OCI-LY7 (cell line): ENCODE measurements at regions not wholly inside any gene's neighbourhood (a gene's known extent, or its start where the extent isn't known, plus 50 kb on each side); places are given as distances from the start of the nearest gene placed in this dataset.

ENCODE experiments used
- BruUV-seq: library from RNA; stranded (reverse); fragments of 400-500 nt; replicated peaks from 2 replicates; lab custom pipeline; 2021; lab: Mats Ljungman, UMichigan
- CTCF ChIA-PET: fragments of 300-600 bp; sonication (Branson Sonifier 250); formaldehyde crosslinking; loops from one replicate; lab custom pipeline; 2022; ENCODE audit warnings: antibody characterized with exemption; ENCODE audit not compliant: unreplicated experiment; lab: Charles Lee
- POLR2A ChIA-PET: fragments of 300-600 bp; sonication (Branson Sonifier 250); formaldehyde crosslinking; loops from one replicate; lab custom pipeline; 2022; ENCODE audit warnings: antibody characterized with exemption; lab: Charles Lee
- DNase-seq: peaks from one replicate; pipeline ENCODE4 v3.0.0-alpha.2; 2015; ENCODE audit warnings: low spot score
- H2AFZ ChIP-seq: fragments of 200-600 bp; sonication (generic), shearing (Covaris generic); 2 replicates; pipeline ENCODE4 v1.6.1; 2014; ENCODE audit warnings: mild to moderate bottlenecking, antibody characterized with exemption, low read length, moderate library complexity
- H3K27ac ChIP-seq: fragments of 200-600 bp; sonication (generic); 2 replicates; pipeline ENCODE4 v1.5.1; 2014; ENCODE audit warnings: mixed run types, low read depth, mild to moderate bottlenecking, moderate library complexity, low read length, inconsistent platforms; ENCODE audit not compliant: poor library complexity, severe bottlenecking
- H3K36me3 ChIP-seq: fragments of 200-600 bp; sonication (generic); 2 replicates; pipeline ENCODE4 v1.6.1; 2014; ENCODE audit warnings: mild to moderate bottlenecking, antibody characterized with exemption, low read length, moderate library complexity, mixed read lengths; ENCODE audit not compliant: insufficient read depth
- H3K4me1 ChIP-seq: fragments of 200-600 bp; sonication (generic); 2 replicates; pipeline ENCODE4 v1.5.1; 2014; ENCODE audit warnings: mild to moderate bottlenecking, low read length; ENCODE audit not compliant: insufficient read depth, poor library complexity, severe bottlenecking
- H3K4me2 ChIP-seq: fragments of 200-600 bp; sonication (generic); 2 replicates; pipeline ENCODE4 v1.6.1; 2014; ENCODE audit warnings: mild to moderate bottlenecking, low read length
- H3K4me3 ChIP-seq: fragments of 200-600 bp; sonication (generic); 2 replicates; pipeline ENCODE4 v1.5.1; 2014; ENCODE audit warnings: mild to moderate bottlenecking, low read depth, low read length; ENCODE audit not compliant: poor library complexity, severe bottlenecking
- H3K79me2 ChIP-seq: fragments of 200-600 bp; sonication (generic); 2 replicates; pipeline ENCODE4 v1.6.1; 2016; ENCODE audit warnings: low read depth, mild to moderate bottlenecking, low read length, moderate library complexity, mixed read lengths; ENCODE audit not compliant: insufficient read depth
- H3K9me2 ChIP-seq: fragments of 200-600 bp; sonication (generic); 2 replicates; pipeline ENCODE4 v1.6.1; 2016; ENCODE audit warnings: mild to moderate bottlenecking, low read length, mixed read lengths; ENCODE audit not compliant: insufficient read depth
- H3K9me3 ChIP-seq: fragments of 200-600 bp; sonication (generic); 2 replicates; pipeline ENCODE4 v1.6.1; 2014; ENCODE audit warnings: mild to moderate bottlenecking, mixed run types, low read length, mixed read lengths
- H4K20me1 ChIP-seq: fragments of 200-600 bp; sonication (generic); 2 replicates; pipeline ENCODE4 v1.6.1; 2014; ENCODE audit warnings: mild to moderate bottlenecking, antibody characterized with exemption, low read length, moderate library complexity, mixed read lengths; ENCODE audit not compliant: insufficient read depth
- EZH2phosphoT487 ChIP-seq: fragments of 200-600 bp; sonication (generic); IDR thresholded peaks from 2 replicates; pipeline ENCODE4 v1.6.1; 2018; ENCODE audit warnings: low read depth, borderline replicate concordance, mild to moderate bottlenecking, mixed run types, antibody characterized with exemption, low read length, moderate library complexity, mixed read lengths
- intact Hi-C: fragments of 100-400 bp; cut with micrococcal nuclease; formaldehyde crosslinking; loops from one replicate; pipeline ENCODE4 v1.10.0; 2022; ENCODE audit not compliant: unreplicated experiment
- TF ChIP-seq, protein P1 (sequence below): fragments of 200-600 bp; sonication (generic); conservative IDR thresholded peaks from 2 replicates; pipeline ENCODE4 v1.5.1; 2014; ENCODE audit warnings: mild to moderate bottlenecking, antibody characterized with exemption, low read length, moderate library complexity, mixed read lengths

DNA sequence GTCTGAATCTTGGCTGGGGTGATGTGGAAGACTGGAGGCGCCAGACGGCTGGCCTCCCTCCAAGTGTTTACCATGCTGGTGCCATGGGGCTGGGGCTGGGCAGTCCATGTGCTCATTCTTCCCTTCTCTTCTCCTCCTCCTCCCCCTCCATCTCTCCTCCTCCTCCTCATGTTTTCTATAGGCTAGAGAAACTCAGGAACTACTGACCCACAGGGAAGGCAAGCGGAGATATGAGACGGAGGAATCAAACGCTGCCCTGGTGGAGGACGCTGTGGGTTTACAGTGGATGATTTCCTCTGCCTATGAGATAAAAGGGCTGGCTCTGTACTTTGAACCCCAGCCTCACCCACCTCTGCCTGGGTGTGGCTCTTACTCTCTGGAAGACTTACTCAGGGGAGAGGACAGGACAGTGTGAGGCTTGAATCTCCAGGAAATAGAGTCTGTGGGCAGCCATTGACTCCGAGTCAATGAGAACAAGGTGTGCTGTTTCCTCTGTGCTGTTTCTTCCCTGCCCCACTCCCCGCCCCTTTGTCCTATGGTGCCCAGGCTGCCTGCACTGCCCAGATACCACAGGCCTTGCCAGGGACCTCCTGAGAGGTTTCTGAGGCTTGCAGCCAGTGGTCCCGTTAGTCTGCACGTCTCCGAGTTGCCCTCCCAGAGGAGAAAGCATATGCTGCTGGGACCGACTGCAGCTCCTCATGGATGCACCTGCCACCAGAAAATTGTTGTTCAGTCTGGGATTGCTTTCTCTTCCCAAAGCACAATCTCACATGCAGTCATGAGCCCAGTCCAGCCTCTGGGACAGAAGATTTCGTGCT is 132.6 kb upstream of the ARHGAP5 start:
- Histone ChIP-seq H3K79me2 (no peaks in the 10 kb centered on the region), H3K4me3 (no peak overlapping the region), H3K36me3 (no peaks in the 10 kb centered on the region), H3K9me3 (no peaks in the 10 kb centered on the region), H3K4me2 (no peak overlapping the region), H3K4me1 (peaks cover 11% of the 10 kb centered on the region), H4K20me1 (no peaks in the 10 kb centered on the region), H3K9me2 (no peaks in the 10 kb centered on the region), H3K27ac (no peak overlapping the region), H2AFZ (peak overlapping the region; percentile 25; the same call in 1 of the 2 replicates)
- ChIA-PET POLR2A (no interaction called here), CTCF (no interaction called here)
- no peak for DNase-seq
- TF ChIP-seq EZH2phosphoT487: no peak
- TF ChIP-seq, protein P1, sequence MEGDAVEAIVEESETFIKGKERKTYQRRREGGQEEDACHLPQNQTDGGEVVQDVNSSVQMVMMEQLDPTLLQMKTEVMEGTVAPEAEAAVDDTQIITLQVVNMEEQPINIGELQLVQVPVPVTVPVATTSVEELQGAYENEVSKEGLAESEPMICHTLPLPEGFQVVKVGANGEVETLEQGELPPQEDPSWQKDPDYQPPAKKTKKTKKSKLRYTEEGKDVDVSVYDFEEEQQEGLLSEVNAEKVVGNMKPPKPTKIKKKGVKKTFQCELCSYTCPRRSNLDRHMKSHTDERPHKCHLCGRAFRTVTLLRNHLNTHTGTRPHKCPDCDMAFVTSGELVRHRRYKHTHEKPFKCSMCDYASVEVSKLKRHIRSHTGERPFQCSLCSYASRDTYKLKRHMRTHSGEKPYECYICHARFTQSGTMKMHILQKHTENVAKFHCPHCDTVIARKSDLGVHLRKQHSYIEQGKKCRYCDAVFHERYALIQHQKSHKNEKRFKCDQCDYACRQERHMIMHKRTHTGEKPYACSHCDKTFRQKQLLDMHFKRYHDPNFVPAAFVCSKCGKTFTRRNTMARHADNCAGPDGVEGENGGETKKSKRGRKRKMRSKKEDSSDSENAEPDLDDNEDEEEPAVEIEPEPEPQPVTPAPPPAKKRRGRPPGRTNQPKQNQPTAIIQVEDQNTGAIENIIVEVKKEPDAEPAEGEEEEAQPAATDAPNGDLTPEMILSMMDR: no peak
- intact Hi-C loops: no loop called here
- BruUV-seq: no TSS peak

GRCh38 chr14:31945074-31945613 is 132.0 kb upstream of the ARHGAP5 start:
- ChIA-PET POLR2A (interaction anchor here (1.1 to 1.5 kb wide), 2 partner anchors 9 to 11 kb away, joined by 4 to 6 read pairs; no protein-coding TSS in a partner anchor), CTCF (no interaction called here)
- no peak for TF ChIP-seq EZH2phosphoT487
- TF ChIP-seq, protein P1: no peak

More at GRCh38 chr14:31945074-31945613, 132.0 kb upstream of the ARHGAP5 start:
- Histone ChIP-seq H3K4me2 (no peak overlapping the region), H3K36me3 (no peaks in the 10 kb centered on the region), H3K27ac (no peak overlapping the region), H4K20me1 (no peaks in the 10 kb centered on the region), H3K9me3 (no peaks in the 10 kb centered on the region), H3K4me1 (peaks cover 11% of the 10 kb centered on the region), H2AFZ (peak overlapping the region; percentile 25; the same call in 1 of the 2 replicates), H3K9me2 (no peaks in the 10 kb centered on the region), H3K79me2 (no peaks in the 10 kb centered on the region), H3K4me3 (no peak overlapping the region)
- peak; percentile 58 for DNase-seq
- intact Hi-C loops: no loop called here
- BruUV-seq: no TSS peak
